PC-3 (cell line): ENCODE measurements at regions not wholly inside any gene's neighbourhood (a gene's known extent, or its start where the extent isn't known, plus 50 kb on each side); places are given as distances from the start of the nearest gene placed in this dataset.

Source experiments
- EZH2 ChIP-seq: fragments of 300-600 bp; sonication (generic); IDR thresholded peaks from one replicate; pipeline ENCODE4 v1.6.1; 2017; ENCODE audit warnings: antibody characterized with exemption, mild to moderate bottlenecking, low read length; ENCODE audit not compliant: unreplicated experiment
- TF ChIP-seq, protein P1 (sequence below): fragments of 300-600 bp; sonication (generic); conservative IDR thresholded peaks from 2 replicates; pipeline ENCODE4 v1.5.1; 2017; ENCODE audit warnings: antibody characterized with exemption, low read depth, mild to moderate bottlenecking, low read length

DNA sequence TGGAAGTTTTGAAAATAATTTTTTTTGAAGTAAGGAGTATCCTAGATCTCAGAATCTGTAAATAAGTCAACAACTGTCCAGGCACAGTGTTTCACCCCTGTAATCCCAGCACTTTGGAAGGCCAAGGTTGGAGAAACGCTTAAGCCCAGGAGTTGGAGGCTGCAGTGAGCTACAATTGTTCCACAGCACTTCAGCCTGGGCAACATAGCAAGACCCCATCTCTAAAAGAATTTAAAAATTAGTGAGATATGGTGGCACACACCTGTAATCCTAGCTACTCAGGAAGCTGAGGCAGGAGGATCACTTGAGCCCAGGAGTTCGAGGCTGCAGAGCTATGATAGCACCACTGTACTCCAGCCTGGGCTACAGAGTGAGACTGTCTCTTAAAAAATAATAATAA is 87.2 kb upstream of the ZNF507 start:
- TF ChIP-seq, protein P1, sequence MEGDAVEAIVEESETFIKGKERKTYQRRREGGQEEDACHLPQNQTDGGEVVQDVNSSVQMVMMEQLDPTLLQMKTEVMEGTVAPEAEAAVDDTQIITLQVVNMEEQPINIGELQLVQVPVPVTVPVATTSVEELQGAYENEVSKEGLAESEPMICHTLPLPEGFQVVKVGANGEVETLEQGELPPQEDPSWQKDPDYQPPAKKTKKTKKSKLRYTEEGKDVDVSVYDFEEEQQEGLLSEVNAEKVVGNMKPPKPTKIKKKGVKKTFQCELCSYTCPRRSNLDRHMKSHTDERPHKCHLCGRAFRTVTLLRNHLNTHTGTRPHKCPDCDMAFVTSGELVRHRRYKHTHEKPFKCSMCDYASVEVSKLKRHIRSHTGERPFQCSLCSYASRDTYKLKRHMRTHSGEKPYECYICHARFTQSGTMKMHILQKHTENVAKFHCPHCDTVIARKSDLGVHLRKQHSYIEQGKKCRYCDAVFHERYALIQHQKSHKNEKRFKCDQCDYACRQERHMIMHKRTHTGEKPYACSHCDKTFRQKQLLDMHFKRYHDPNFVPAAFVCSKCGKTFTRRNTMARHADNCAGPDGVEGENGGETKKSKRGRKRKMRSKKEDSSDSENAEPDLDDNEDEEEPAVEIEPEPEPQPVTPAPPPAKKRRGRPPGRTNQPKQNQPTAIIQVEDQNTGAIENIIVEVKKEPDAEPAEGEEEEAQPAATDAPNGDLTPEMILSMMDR = no peak
- TF ChIP-seq EZH2 = no peak
